PFSK-1 (cell line): ENCODE measurements at regions not wholly inside any gene's neighbourhood (a gene's known extent, or its start where the extent isn't known, plus 50 kb on each side); places are given as distances from the start of the nearest gene placed in this dataset.

ENCODE experiments used
- FOXP2 ChIP-seq: optimal IDR thresholded peaks from 2 replicates; pipeline ENCODE3; 2011; ENCODE audit warnings: borderline replicate concordance, control low read depth, inconsistent platforms; ENCODE audit not compliant: insufficient read depth; ENCODE audit errors: extremely low read length, extremely low read depth
- POLR2AphosphoS5 ChIP-seq: IDR thresholded peaks from 2 replicates; pipeline ENCODE4 v1.6.1; 2012; ENCODE audit warnings: low read depth, mild to moderate bottlenecking, control low read depth, low read length, moderate library complexity
- SIN3A ChIP-seq: IDR thresholded peaks from 2 replicates; pipeline ENCODE4 v1.6.1; 2012; ENCODE audit warnings: mild to moderate bottlenecking, low read length, moderate library complexity, borderline replicate concordance; ENCODE audit not compliant: insufficient read depth
- TAF1 ChIP-seq: IDR thresholded peaks from 2 replicates; pipeline ENCODE4 v1.6.1; 2012; ENCODE audit warnings: low read length, control low read depth, borderline replicate concordance; ENCODE audit not compliant: insufficient read depth
- TF ChIP-seq, protein P1 (sequence below), 2 experiments: IDR thresholded peaks; 2 replicates each; pipeline versions ENCODE4 v1.6.1 to v1.8.0; 2011 to 2012; ENCODE audit warnings: low read depth in 2 of 2, low read length in 2 of 2, control low read depth in 1 of 2, inconsistent platforms in 1 of 2, mild to moderate bottlenecking in 1 of 2, moderate library complexity in 1 of 2; ENCODE audit not compliant: insufficient read depth in 1 of 2

DNA sequence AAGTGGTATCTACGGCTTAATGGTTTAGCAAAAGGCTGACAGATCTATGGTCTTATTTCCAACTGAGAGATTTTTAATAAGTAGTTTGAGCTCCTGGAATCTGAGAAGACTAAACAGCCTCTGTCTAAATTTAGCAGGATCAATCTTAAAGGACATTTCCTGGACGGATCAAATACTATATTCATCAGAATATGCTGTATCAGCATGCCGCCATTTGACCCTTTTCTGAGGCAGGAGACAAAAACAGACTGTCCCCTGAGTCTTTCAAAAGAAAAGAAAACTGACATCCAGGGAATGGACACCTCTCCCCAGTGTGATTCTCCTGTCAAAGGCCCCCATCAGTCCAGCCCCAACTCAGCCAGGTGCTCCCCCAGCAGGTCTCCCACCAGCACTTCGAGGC, 443.7 kb downstream of the GXYLT1 start:
- TF ChIP-seq FOXP2 = no peak
- TF ChIP-seq SIN3A = no peak

DNA sequence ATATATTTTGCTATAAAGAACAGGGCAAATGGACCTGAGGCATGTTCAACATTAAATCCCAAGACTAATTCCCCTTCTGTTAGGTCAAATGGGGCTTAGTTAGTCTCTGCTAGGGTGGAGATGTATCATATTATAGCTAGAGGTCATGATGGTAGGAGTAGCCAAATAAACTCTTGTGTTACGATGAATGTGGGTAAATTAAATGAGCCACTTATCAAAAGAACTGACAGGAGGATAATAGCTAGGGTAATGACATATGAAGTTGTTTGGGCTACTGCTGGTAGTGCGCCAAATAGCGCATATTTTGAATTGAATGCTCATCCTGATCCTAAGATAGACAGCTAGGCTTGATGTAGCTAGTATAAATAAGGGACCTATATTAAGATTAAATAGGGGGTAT, 445.0 kb downstream of the GXYLT1 start:
- TF ChIP-seq POLR2AphosphoS5 (no peak), FOXP2 (no peak), TAF1 (no peak), SIN3A (no peak)
- TF ChIP-seq, protein P1, sequence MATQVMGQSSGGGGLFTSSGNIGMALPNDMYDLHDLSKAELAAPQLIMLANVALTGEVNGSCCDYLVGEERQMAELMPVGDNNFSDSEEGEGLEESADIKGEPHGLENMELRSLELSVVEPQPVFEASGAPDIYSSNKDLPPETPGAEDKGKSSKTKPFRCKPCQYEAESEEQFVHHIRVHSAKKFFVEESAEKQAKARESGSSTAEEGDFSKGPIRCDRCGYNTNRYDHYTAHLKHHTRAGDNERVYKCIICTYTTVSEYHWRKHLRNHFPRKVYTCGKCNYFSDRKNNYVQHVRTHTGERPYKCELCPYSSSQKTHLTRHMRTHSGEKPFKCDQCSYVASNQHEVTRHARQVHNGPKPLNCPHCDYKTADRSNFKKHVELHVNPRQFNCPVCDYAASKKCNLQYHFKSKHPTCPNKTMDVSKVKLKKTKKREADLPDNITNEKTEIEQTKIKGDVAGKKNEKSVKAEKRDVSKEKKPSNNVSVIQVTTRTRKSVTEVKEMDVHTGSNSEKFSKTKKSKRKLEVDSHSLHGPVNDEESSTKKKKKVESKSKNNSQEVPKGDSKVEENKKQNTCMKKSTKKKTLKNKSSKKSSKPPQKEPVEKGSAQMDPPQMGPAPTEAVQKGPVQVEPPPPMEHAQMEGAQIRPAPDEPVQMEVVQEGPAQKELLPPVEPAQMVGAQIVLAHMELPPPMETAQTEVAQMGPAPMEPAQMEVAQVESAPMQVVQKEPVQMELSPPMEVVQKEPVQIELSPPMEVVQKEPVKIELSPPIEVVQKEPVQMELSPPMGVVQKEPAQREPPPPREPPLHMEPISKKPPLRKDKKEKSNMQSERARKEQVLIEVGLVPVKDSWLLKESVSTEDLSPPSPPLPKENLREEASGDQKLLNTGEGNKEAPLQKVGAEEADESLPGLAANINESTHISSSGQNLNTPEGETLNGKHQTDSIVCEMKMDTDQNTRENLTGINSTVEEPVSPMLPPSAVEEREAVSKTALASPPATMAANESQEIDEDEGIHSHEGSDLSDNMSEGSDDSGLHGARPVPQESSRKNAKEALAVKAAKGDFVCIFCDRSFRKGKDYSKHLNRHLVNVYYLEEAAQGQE (IDR thresholded peaks at IDR 0.05; ENCODE audit: insufficient read depth in 1 of 2, low read depth in 2 of 2, low read length in 2 of 2) = no peak

DNA sequence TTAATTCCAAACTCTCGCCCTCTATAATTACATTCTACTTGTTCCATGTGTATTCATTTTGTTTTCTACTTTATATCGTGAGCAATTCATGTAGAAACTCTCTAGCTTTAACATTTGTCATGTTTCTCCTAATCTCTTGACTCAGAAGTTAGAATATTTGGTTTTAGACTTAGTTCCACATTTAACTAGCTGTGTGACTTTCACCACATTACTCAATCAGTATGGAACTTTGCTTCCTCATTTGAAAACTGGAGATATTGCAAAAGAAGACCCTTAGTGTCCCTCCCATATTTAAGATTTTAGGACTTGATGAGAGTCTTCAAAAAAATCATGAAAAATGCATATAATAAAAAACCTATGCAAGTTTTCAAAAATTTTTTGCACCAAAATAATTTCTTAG, 447.5 kb downstream of the GXYLT1 start:
- TF ChIP-seq SIN3A (no peak), TAF1 (no peak), FOXP2 (no peak), POLR2AphosphoS5 (no peak)
- TF ChIP-seq, protein P1 (IDR thresholded peaks at IDR 0.05; ENCODE audit: insufficient read depth in 1 of 2, low read depth in 2 of 2, low read length in 2 of 2) = no peak

DNA sequence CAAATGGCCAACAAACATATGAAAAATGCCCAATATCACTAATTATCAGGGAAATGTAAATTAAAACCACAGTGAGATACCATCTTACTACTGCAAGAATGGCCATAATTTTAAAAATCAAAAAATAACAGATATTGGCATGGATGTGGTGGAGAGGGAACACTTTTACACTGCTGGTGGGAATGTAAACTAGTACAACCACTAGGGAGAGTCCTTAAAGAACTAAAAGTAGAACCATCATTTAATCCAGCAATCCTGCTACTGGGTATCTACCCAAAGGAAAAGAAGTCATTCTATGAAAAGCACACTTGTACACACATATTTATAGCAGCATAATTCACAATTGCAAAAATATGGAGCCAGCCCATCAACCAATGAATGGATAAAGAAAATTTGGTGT, 459.7 kb downstream of the GXYLT1 start:
- no peak for TF ChIP-seq SIN3A
- TF ChIP-seq, protein P1 (IDR thresholded peaks at IDR 0.05; ENCODE audit: insufficient read depth in 1 of 2, low read depth in 2 of 2, low read length in 2 of 2) = no peak
- no peak for TF ChIP-seq TAF1
- no peak for TF ChIP-seq FOXP2
- no peak for TF ChIP-seq POLR2AphosphoS5

DNA sequence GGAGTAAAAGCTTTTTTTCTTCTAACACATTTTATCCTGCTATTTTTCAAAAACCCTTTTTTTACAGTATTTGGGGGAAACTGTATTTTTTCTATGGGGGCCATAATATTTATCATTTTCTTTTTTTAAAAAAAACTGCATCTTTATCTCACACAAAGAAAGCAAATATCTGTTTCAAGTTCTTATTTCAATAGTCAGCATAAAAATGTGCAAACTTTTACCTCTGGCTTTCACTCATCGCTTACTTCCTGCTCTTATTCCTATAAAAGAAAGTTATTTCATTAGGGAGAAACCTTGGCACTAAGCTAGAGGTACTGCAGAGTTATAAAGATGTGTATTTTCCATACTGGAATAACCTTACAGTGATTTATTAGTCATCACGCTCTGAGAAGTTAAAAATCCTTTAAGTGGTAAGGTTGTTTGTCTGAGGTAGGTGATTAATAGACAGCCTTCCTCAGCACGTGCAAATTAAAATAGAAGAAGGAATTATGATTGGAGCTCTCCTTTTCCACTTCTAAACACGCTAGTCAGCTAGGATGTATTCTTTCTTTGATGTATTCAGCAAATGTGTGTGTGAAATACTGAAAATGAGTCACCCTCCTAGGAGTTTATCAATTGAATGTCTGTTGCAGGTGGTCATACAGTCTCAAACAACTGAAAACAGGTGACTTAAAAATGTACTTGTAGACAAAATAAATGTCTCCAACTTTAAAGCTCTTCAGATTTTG, 461.0 kb downstream of the GXYLT1 start:
- TF ChIP-seq SIN3A = no peak
- TF ChIP-seq FOXP2 = no peak
- TF ChIP-seq TAF1 = no peak
- TF ChIP-seq POLR2AphosphoS5 = no peak
- TF ChIP-seq, protein P1 (IDR thresholded peaks at IDR 0.05; ENCODE audit: insufficient read depth in 1 of 2, low read depth in 2 of 2, low read length in 2 of 2) = no peak
